ENCODE measurements at regions not wholly inside any gene's neighbourhood (a gene's known extent, or its start where the extent isn't known, plus 50 kb on each side); places are given as distances from the start of the nearest gene placed in this dataset.

- no peak for DNase-seq
Measured at GRCh38 chr10:128599030-128599429, 472.8 kb upstream of the MKI67 start.

DNA sequence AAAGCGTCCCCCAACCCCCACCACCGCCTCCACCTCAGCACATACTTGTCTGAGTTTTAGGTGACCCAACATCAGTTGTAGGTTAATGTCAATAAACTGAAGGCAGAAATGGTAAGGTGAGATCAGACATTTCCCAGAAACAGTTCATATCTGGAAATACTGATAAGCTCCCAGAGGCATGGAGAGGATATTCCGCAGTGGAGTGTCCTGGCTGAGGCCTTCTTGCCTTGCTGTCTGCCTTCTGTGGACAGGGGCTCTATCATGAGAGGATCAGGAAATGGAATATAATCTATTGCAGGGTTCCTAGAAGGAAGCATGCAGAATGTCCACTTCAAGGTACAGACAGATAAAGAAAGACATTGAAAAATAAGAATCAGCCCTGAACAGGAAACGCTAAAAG lies 473.3 kb upstream of the MKI67 start:
- no peak for DNase-seq

GRCh38 chr10:128602183-128602582 lies 476.0 kb upstream of the MKI67 start:
- no peak for DNase-seq

DNA sequence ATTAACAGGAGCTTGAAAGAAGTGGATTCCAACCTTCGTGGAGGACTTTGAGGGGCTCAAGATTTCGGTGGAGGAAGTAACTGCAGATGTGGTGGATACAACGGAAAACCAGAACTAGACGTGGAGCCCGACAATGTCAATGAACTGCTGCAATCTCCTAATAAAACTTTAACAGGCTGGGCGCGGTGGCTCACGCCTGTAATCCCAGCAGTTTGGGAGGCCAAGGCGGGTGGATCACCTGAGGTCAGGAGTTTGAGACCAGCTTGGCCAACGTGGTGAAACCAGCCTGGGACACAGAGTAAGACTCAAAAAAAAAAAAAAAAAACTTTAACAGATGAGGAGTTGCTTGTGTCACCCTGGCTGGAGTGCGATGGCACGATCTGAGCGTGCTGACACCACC lies 477.8 kb upstream of the MKI67 start:
- DNase-seq, result no peak

DNA sequence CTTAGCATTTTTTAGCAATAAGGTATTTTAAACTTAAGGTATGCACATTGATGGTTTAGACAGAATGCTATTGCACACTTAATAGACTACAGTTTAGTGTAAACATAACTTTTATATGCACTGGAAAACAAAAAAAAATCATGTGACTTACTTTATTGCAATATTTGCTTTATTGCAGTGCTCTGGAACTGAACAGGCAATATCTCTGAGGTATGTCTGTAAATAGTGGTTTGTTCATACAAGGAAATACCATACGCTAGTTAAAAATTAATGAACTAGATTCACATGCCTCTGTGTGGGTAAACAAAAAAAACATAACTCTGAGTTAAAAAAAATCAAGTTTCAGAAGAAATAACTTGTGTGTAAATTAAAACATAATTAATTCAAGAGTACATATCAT lies 479.0 kb upstream of the MKI67 start:
- DNase-seq, result no peak

GRCh38 chr10:128606055-128606454 lies 479.8 kb upstream of the MKI67 start:
- no peak for DNase-seq

DNA sequence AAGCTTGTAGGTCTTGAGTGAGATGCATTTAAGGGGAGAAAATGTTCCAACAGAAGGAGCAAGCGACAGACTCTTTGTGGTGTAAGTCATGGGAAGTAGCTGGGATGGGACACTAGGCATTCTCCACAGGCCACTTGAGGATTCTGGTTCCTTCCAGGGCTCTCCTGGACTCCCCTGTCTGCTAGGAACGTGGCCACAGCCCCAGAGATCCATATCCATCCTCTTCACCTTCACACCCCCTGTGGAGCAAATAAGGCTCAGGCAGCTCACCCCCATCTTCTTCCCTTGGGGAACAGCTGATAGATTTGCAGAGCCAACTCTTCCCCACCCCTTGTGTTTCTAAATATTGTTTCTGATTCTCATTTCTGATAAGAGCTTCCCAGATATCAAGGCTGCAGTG lies 482.6 kb upstream of the MKI67 start:
- no peak for DNase-seq

DNA sequence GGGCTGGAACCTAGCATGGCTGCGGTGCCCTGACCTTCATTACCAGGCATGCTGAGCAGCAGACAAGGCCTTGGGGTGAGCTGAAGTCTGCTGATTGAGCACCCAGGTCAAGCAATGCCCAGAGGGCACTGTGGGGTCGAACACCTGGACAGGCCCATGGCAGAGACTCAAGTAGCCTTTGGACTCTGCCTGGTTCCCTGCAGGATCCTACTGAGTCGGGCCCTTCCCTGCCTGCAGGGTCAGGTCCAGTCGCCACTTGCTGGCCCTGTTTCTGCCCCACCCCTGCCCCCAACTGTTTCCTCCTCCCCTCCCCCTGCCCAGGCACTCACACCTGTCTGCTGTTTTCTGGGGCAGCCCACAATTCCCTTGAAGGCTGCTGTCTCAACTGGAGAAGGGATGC lies 483.2 kb upstream of the MKI67 start:
- DNase-seq, result no peak

- DNase-seq, result no peak
Measured at GRCh38 chr10:128610113-128610512, 483.9 kb upstream of the MKI67 start.

- no peak for DNase-seq
Measured at GRCh38 chr10:128612195-128612594, 486.0 kb upstream of the MKI67 start.

- DNase-seq, result no peak
Measured at GRCh38 chr10:128612631-128613030, 486.4 kb upstream of the MKI67 start.

GRCh38 chr10:128614016-128614605 lies 487.9 kb upstream of the MKI67 start:
- no peak for DNase-seq

DNA sequence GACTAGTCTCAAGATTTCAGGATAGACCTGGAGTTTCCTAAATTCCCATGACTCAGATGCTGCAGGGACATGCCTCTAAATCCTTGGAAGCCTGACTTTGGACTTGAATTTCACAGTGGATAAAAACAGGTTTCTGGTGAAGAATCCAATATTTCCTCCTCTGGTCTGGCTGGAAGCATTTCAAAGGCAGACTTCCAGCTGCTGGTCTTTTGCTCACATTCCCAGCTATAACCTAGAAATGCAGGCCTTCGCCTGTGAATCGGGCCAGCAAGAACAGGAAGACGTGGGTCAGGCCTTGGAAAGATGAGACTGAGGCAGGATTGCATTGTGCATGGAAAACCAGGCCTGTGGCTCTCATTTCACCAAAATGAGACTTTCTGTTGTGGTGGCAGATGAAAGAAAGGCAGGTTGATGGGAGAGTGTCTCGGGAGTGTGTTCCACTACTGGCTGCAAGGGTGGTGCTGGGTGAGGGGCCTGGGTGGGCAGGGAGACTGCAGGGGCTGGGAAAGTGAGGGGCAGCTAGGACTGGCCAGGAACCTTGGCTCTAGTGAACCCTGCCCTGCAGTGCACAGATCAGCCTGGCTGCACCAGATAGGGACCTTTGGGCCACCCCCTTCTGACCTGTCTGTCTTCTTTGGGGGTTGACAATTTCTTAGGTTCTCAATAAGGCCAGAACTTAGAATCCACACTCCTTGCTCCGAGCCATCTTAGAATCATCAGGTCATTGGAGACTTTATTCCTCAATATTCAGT lies 488.8 kb upstream of the MKI67 start:
- no peak for DNase-seq

DNA sequence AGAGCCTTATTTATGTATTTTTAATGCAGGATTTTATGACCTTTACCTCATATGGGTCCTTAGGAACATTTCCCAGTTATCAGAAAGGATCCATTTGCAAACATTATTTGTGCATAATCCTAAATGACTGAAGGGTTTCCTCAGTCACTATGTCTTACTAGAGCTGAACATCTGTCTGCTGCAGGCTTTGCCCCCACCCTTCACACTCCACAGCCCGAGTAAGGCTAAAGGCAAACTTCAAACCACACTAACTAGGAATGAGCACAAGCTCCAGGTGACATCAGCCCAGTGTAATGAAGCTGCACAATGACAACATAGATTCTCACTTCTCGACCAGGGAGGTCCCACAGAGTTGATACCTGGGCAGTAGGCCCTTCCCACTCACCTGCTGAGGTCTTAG lies 491.3 kb upstream of the MKI67 start:
- DNase-seq, result no peak

DNA sequence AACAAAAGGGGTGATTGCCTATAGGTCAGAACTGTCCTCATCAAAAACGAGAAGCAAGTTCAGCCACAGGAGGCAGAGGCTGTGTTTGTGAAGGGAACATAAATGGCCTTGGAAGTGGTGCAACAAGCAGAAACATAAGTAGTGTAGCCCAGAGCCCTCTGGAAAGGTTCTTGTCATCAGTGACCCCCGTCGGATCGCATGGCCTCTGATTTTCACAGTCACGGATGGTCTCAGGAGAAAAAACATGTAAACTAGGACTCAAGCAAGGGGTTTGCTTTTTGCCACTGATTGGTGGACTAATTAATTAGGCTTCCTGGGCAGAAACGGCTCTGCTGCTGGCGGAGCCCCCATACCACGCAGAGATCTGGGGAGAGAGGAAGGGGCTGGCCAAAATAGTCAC lies 496.5 kb upstream of the MKI67 start:
- no peak for DNase-seq

GRCh38 chr10:128623776-128624175 lies 497.6 kb upstream of the MKI67 start:
- no peak for DNase-seq

- no peak for DNase-seq
Measured at GRCh38 chr10:128624656-128625530, 498.7 kb upstream of the MKI67 start.

DNA sequence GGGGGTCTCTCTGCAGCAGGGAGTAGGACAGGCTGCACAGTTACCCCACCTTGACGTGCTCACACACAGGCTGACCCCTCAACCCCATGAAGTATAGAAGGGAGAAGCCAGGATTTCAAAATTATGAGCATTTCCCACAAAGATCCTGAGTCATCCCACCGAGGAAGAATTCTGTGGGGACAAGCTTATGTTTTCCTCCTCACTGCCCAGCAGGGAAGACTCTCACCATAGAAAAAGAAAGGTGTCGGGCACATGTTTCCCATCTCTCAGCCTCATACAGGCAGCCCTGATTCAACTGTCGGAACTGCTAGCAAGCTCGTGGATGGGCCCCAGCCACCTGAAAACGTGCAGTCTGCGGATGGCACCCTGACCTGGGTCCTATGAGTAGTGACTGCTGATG lies 499.7 kb upstream of the MKI67 start:
- DNase-seq, result no peak

DNA sequence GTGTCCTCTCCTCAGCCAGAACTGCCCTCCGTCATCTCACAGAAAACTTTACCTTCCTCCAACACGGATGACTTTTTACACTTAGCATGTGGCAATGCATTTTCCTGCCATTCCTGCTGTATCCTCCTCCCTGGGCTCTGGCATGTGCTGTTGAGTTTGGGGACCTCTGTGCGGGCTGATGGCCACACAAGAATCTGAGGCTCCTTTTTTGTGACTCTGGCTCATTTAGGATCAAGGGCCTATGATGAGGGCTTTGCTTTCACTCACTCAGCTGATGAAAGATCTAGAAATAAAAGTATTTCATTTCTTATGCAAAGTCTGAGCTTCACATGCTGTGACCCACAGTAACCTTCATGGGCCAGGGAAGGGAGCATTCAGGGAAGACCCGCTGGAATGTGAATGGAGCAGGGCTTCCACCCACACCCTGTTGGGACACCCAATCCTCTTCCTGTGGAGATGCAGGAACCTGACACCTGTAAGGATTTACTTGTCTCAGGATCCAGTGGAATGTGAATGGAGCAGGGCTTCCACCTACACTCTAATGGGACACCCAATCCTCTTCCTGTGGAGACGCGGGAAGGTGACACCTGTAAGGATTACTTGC lies 500.3 kb upstream of the MKI67 start:
- no peak for DNase-seq

- DNase-seq, result no peak
Measured at GRCh38 chr10:128627811-128628210, 501.6 kb upstream of the MKI67 start.

DNA sequence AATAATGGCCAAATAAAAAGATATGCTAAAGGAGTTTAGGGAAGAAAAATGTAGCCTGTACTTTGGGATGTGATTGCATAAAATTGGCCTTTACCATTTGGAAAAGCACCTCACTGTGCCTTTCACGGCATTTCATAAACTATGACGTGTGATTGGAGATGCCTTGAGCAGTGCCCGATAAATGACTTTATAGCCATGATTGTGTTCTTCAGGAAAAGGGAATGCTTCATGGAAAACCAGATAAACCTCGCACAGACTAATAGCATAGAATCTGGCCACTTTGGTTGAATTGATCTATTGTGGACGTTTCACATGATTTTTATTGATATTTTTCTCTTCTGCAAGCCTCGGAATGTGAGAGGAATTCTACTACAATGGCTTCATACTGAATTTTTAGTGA lies 502.0 kb upstream of the MKI67 start:
- no peak for DNase-seq

DNA sequence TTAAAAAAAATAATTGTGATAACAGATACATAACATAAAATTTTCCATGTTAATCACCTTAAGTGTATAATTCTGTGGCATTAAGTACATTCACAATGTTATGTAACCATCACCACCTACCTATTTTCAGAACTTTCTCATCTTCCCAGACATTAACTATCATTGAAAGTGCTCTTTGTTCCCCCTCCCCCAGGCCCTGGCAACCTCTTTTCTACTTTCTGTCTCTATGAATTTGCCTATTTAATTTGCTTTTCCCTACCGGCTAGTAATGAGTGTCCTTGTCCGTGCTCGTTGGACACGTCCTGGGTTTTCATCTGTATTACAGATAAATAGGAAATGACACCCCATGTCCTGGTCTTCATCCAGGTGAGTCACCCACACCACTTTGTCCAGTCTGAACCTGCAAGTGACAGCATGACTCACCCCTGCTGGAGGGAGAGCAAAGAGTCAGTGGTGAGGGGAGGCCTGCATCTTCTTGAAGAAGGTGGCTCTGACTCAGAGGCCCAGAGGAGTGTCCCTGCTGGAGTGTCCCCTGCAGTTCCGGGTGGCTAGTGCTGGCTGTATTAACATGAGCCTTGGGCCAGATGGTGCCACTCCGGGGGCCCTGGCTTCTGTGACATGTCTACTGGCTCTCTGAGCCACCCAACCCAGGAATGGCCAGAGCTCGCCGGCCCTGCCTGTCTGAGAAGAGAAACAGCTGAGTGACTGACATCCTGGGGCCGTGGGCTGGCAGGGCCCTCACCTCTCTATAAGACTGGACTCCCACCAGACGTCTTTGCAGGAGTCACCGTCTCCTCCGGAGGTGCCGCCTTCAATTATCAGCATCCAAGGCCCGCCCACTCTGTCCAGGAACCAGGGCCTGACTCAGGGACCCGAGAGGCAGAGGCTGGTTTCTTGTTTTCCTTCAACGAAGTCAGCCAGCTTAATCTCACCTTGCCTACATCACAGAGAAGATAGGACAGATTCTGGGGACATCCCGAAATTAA lies 503.2 kb upstream of the MKI67 start:
- DNase-seq, result no peak

All from activated naive CD4-positive, alpha-beta T cell (primary cell).